Esophagus muscularis mucosa (tissue), 4 donors: ENCODE measurements at regions not wholly inside any gene's neighbourhood (a gene's known extent, or its start where the extent isn't known, plus 50 kb on each side); places are given as distances from the start of the nearest gene placed in this dataset.

Experiments used
- DNase-seq: peaks from one replicate; pipeline ENCODE4 v3.0.0-alpha.2; 2017; ENCODE audit errors: extremely low spot score
- H3K27ac ChIP-seq, 4 donors: fragments of 200-600 bp; sonication (generic); replicated peaks in 1 of 4; 1 replicate in 3 of 4; 2 replicates in 1 of 4; pipeline ENCODE4 v1.5.1; 2016 to 2019; ENCODE audit warnings: mild to moderate bottlenecking in 1 of 4
- H3K27me3 ChIP-seq, 4 donors: fragments of 200-600 bp; sonication (generic); one replicate each; pipeline versions ENCODE4 v1.5.1 to v1.6.0; 2016 to 2019
- H3K36me3 ChIP-seq, 4 donors: fragments of 200-600 bp; sonication (generic); one replicate each; pipeline ENCODE4 v1.5.1; 2016 to 2019
- H3K4me1 ChIP-seq, 4 donors: fragments of 200-600 bp; sonication (generic); one replicate each; pipeline ENCODE4 v1.5.1; 2016 to 2019
- H3K4me3 ChIP-seq, 4 donors: fragments of 200-600 bp; sonication (generic); 1 replicate in 2 of 4; 2 replicates in 2 of 4; pipeline ENCODE4 v1.5.1; 2016 to 2019; ENCODE audit warnings: mild to moderate bottlenecking in 4 of 4, moderate library complexity in 1 of 4
- H3K9me3 ChIP-seq, 4 donors: fragments of 200-600 bp; sonication (generic); 1 replicate in 3 of 4; 2 replicates in 1 of 4; pipeline ENCODE4 v1.5.1; 2016 to 2019
- CTCF ChIP-seq, 3 experiments: fragments of 200-600 bp in 2 of 3; fragments of 450-650 bp in 1 of 3; sonication (generic) in 2 of 3; IDR thresholded peaks; one replicate each; pipeline ENCODE4 v1.5.1; 2017 to 2019; ENCODE audit warnings: antibody characterized with exemption in 3 of 3, mild to moderate bottlenecking in 2 of 3, moderate library complexity in 1 of 3
- EP300 ChIP-seq: sonication (generic); formaldehyde crosslinking; IDR thresholded peaks from one replicate; pipeline ENCODE4 v1.6.1; 2017; ENCODE audit warnings: antibody characterized with exemption
- POLR2A ChIP-seq: fragments of 450-650 bp; IDR thresholded peaks from one replicate; pipeline ENCODE4 v1.6.1; 2017; ENCODE audit warnings: antibody characterized with exemption, moderate library complexity, mild to moderate bottlenecking, low read depth
- POLR2AphosphoS5 ChIP-seq, 2 donors: sonication (generic); formaldehyde crosslinking; IDR thresholded peaks; one replicate each; pipeline ENCODE4 v1.6.1; 2017; ENCODE audit warnings: antibody characterized with exemption in 2 of 2
- WGBS: methylation state at CpG from one replicate; pipeline ENCODE4 v1.1.5; 2018; 5-methylcytosine and 5-hydroxymethylcytosine counted together
- intact Hi-C: fragments of 100-400 bp; cut with DNase I; formaldehyde crosslinking; loops from one replicate; pipeline ENCODE4 v1.15.1; 2023

DNA sequence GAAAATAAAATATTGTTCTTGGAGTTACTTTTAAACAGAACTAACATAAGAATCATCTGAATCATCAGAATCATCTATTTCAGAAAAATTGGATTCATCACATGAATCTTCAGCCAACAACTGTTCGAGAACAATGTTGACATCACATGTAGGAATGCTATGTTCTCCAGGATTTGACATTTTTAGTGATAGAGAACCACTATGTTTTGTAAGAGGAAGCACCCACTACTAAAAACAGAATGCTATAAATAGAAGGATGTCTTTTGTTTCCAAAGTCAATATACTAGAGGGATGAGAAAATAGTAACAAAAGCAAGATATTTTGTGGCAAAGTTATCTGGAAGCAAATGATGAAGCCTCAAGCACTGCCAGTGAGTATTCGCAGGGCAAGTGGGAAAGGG is 263.4 kb upstream of the DDI1 start:
- DNase-seq = no peak
- no peaks in the 10 kb centered on the region for H3K27me3 ChIP-seq
- intact Hi-C loops = no loop called here
- H3K4me1 ChIP-seq = peaks cover 2 to 13% (median 7%) of the 10 kb centered on the region in 4 donors
- TF ChIP-seq EP300 (no peak), POLR2AphosphoS5 (IDR thresholded peaks at IDR 0.05) (peak in 1 of 2 donors; percentile 77)
- no peak overlapping the region for H3K4me3 ChIP-seq
- H3K27ac ChIP-seq = peak overlapping the region in 2 of 4 donors; percentile 33 to 47
- H3K36me3 ChIP-seq = no peaks in the 10 kb centered on the region
- 46% methylated on average over 2 of the region's 2 CpGs for WGBS
- H3K9me3 ChIP-seq = no peaks in the 10 kb centered on the region

DNA sequence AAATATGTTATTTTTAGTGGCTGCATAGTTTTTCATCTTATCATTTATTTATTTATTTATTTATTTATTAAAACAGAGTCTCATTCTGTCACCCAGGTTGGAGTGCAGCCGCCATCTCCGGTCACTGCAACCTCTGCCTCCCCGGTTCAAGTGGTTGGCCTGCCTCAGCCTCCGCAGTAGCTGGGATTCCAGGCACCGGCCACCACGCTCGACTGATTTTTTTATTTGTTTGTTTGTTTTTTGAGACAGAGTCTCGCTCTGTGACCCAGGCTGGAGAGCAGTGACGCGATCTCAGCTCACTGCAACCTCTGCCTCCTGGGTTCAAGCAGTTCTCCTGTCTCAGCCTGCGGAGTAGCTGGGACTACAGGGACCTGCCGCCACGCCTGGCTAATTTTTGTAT is 262.9 kb upstream of the DDI1 start:
- intact Hi-C loops = no loop called here

DNA sequence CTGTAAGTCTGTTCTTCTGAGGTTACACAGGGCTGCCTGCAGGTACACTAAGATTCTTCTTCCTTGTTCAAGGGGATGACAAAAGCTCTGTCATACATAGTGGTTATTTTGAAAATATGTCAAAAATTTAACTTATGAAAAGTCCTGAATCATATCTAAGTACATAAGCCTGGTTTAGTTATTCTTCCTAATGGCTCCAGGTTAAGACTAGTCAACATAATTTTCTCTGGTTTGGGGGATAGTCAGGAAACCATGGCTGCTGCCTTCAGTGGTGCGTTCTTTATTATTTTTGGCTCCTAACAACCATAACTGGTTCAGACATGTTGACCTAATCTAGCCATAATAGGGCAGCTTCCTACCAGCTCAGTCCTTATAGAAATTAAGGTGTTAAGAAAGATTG is 257.4 kb upstream of the DDI1 start:
- Histone ChIP-seq H3K27me3 (no peaks in the 10 kb centered on the region), H3K4me3 (no peak overlapping the region), H3K27ac (no peak overlapping the region), H3K9me3 (no peaks in the 10 kb centered on the region), H3K4me1 (peaks cover 0 to 2% (median 0%) of the 10 kb centered on the region in 4 donors), H3K36me3 (no peaks in the 10 kb centered on the region)
- intact Hi-C loops = no loop called here
- DNase-seq = no peak
- WGBS = 87% methylated on average over 1 of the region's 1 CpG
- TF ChIP-seq POLR2A = no peak
- no peak for TF ChIP-seq POLR2AphosphoS5 (IDR thresholded peaks at IDR 0.05)
- no peak for TF ChIP-seq CTCF (IDR thresholded peaks at IDR 0.05)
- TF ChIP-seq EP300 = no peak

More for the DNA sequence above, 262.9 kb upstream of the DDI1 start:
- Histone ChIP-seq H3K9me3 (no peaks in the 10 kb centered on the region), H3K4me1 (peaks cover 2 to 13% (median 7%) of the 10 kb centered on the region in 4 donors), H3K27ac (peak overlapping the region in 2 of 4 donors; percentile 33 to 47), H3K4me3 (no peak overlapping the region), H3K27me3 (no peaks in the 10 kb centered on the region), H3K36me3 (no peaks in the 10 kb centered on the region)
- 95% methylated on average over 13 of the region's 13 CpGs for WGBS
- DNase-seq = no peak
- no peak for TF ChIP-seq CTCF (IDR thresholded peaks at IDR 0.05)
- no peak for TF ChIP-seq EP300
- TF ChIP-seq POLR2AphosphoS5 (IDR thresholded peaks at IDR 0.05) = no peak
- no peak for TF ChIP-seq POLR2A

DNA sequence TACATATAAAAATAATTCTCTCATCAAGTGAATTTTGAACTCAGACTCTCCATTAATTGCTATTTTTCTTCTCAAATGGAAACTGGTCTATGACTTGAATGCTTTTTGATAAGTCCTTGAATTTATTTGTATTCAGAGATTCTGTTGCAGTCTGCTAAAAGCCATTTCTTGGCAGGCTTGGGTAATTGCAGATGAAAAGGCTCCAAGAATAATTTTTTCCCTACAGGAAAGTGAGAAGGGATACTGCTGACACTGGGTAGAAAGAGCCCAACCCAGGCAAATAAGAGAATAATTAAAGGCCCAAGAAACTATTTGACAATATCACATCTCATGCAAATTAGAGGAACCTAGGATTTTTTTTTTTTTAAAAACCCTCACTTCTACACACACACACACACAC is 246.5 kb upstream of the DDI1 start:
- no peaks in the 10 kb centered on the region for H3K36me3 ChIP-seq
- no peak overlapping the region for H3K4me3 ChIP-seq
- peaks cover 0 to 9% (median 0%) of the 10 kb centered on the region in 4 donors for H3K4me1 ChIP-seq
- H3K27ac ChIP-seq = no peak overlapping the region
- intact Hi-C loops = no loop called here
- peaks cover 0 to 2% (median 0%) of the 10 kb centered on the region in 4 donors for H3K9me3 ChIP-seq
- no peak for DNase-seq
- no peaks in the 10 kb centered on the region for H3K27me3 ChIP-seq
- no peak for TF ChIP-seq EP300
- no peak for TF ChIP-seq POLR2A

GRCh38 chr11:103792981-103793468 is 243.4 kb upstream of the DDI1 start:
- no peak for TF ChIP-seq POLR2A
- TF ChIP-seq POLR2AphosphoS5 (IDR thresholded peaks at IDR 0.05) = peak in 1 of 2 donors; percentile 14
- H3K4me3 ChIP-seq = no peak overlapping the region
- DNase-seq = no peak
- WGBS = 91% methylated on average over 1 of the region's 1 CpG
- no peaks in the 10 kb centered on the region for H3K27me3 ChIP-seq
- no peak overlapping the region for H3K27ac ChIP-seq
- no peaks in the 10 kb centered on the region for H3K36me3 ChIP-seq
- intact Hi-C loops = no loop called here
- no peaks in the 10 kb centered on the region for H3K9me3 ChIP-seq
- H3K4me1 ChIP-seq = peaks cover 0 to 9% (median 0%) of the 10 kb centered on the region in 4 donors

DNA sequence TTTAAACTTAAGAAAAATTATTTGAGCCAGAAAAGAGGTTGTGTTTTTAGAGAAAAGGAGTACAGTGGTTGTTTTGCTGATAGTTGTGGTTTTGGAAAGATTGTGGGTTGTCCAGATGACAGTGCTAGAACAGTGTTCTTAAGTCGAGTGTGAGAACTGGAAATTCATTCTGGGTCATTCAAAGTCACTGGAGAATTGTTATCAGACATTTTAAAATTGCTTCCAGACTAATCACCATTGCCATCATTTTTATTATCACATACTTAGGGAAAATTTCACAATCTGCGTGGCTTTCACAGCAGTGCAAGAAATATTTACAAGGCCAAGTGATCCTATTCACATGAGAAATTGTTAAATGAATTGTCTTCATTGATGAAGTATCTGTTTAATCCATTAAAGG is 242.2 kb upstream of the DDI1 start:
- H3K27me3 ChIP-seq = no peaks in the 10 kb centered on the region
- no peak overlapping the region for H3K4me3 ChIP-seq
- no peaks in the 10 kb centered on the region for H3K9me3 ChIP-seq
- 43% methylated on average over 2 of the region's 2 CpGs for WGBS
- peaks cover 0 to 9% (median 0%) of the 10 kb centered on the region in 4 donors for H3K4me1 ChIP-seq
- H3K27ac ChIP-seq = no peak overlapping the region
- intact Hi-C loops = no loop called here
- TF ChIP-seq CTCF (IDR thresholded peaks at IDR 0.05) (no peak), POLR2AphosphoS5 (IDR thresholded peaks at IDR 0.05) (no peak), EP300 (no peak), POLR2A (no peak)
- DNase-seq = no peak
- H3K36me3 ChIP-seq = no peaks in the 10 kb centered on the region
